IMR-90 (cell line): ENCODE measurements at regions not wholly inside any gene's neighbourhood (a gene's known extent, or its start where the extent isn't known, plus 50 kb on each side); places are given as distances from the start of the nearest gene placed in this dataset.

Experiments
- ATAC-seq: fragments of 200-7000 bp; cut with Tn5 transposase; 2 replicates; pipeline ENCODE4 v1.9.1; 2020; ENCODE audit warnings: low read depth, mild to moderate bottlenecking, moderate library complexity
- BruUV-seq: library from RNA; stranded (reverse); fragments of 400-500 nt; replicated peaks from 2 replicates; lab custom pipeline; 2021; lab: Mats Ljungman, UMichigan
- CTCF ChIA-PET: fragments of 300-600 bp; formaldehyde crosslinking; extraction: SDS; loops from one replicate; lab custom pipeline; 2021; ENCODE audit warnings: antibody characterized with exemption; lab: Yijun Ruan, JAX
- POLR2A ChIA-PET: fragments of 300-600 bp; sonication (Branson Sonifier 250); formaldehyde crosslinking; loops from one replicate; lab custom pipeline; 2022; ENCODE audit warnings: antibody characterized with exemption; ENCODE audit not compliant: unreplicated experiment; lab: Charles Lee
- DNase-seq: peaks from one replicate; pipeline ENCODE4 v3.0.0; 2013
- H2AFZ ChIP-seq: replicated peaks from 2 replicates; pipeline ENCODE3; 2013; ENCODE audit warnings: low read length, mild to moderate bottlenecking; ENCODE audit not compliant: poor library complexity
- H2AK5ac ChIP-seq: 2 replicates; pipeline ENCODE4 v1.6.1; 2013; ENCODE audit warnings: low read depth, low read length, inconsistent platforms
- H2AK9ac ChIP-seq: replicated peaks from 2 replicates; pipeline ENCODE3; 2013; ENCODE audit warnings: mild to moderate bottlenecking, low read depth, low read length, moderate library complexity; ENCODE audit not compliant: poor library complexity
- H2BK120ac ChIP-seq: 2 replicates; pipeline ENCODE4 v1.6.1; 2013; ENCODE audit warnings: low read depth, low read length, inconsistent platforms
- H2BK15ac ChIP-seq: 3 replicates; pipeline ENCODE4 v1.6.1; 2013; ENCODE audit warnings: low read depth, low read length, inconsistent platforms
- H2BK20ac ChIP-seq: 2 replicates; pipeline ENCODE4 v1.6.1; 2013; ENCODE audit warnings: low read depth, mild to moderate bottlenecking, inconsistent platforms, low read length, moderate library complexity
- H2BK5ac ChIP-seq: 2 replicates; pipeline ENCODE4 v1.6.1; 2013; ENCODE audit warnings: mild to moderate bottlenecking, low read depth, low read length, inconsistent platforms; ENCODE audit not compliant: poor library complexity, severe bottlenecking
- H3K14ac ChIP-seq: replicated peaks from 2 replicates; pipeline ENCODE4 v1.6.1; 2013; ENCODE audit warnings: low read depth, low read length, inconsistent platforms
- H3K18ac ChIP-seq: 2 replicates; pipeline ENCODE4 v1.6.1; 2013; ENCODE audit warnings: low read depth, low read length, control low read depth
- H3K23ac ChIP-seq: 2 replicates; pipeline ENCODE4 v1.6.1; 2013; ENCODE audit warnings: low read depth, low read length, inconsistent platforms
- H3K27ac ChIP-seq: 2 replicates; pipeline ENCODE4 v1.5.1; 2013; ENCODE audit warnings: mild to moderate bottlenecking, control low read depth, low read length; ENCODE audit not compliant: insufficient read depth
- H3K27me3 ChIP-seq: 2 replicates; pipeline ENCODE4 v1.6.1; 2013; ENCODE audit warnings: low read length; ENCODE audit not compliant: control insufficient read depth, insufficient read depth
- H3K36me3 ChIP-seq: 2 replicates; pipeline ENCODE4 v1.6.1; 2013; ENCODE audit warnings: low read length, mixed read lengths; ENCODE audit not compliant: control insufficient read depth, insufficient read depth
- H3K4ac ChIP-seq: 2 replicates; pipeline ENCODE4 v1.6.1; 2013; ENCODE audit warnings: low read depth, low read length, inconsistent platforms
- H3K4me1 ChIP-seq: 2 replicates; pipeline ENCODE4 v1.6.1; 2013; ENCODE audit warnings: low read length, mixed read lengths; ENCODE audit not compliant: control insufficient read depth, insufficient read depth
- H3K4me2 ChIP-seq: 2 replicates; pipeline ENCODE4 v1.6.1; 2013; ENCODE audit warnings: low read depth, mild to moderate bottlenecking, control low read depth, low read length, moderate library complexity
- H3K4me3 ChIP-seq: 2 replicates; pipeline ENCODE4 v1.5.1; 2013; ENCODE audit warnings: low read depth, mild to moderate bottlenecking, control low read depth, low read length, moderate library complexity; ENCODE audit not compliant: insufficient read depth
- H3K56ac ChIP-seq: 2 replicates; pipeline ENCODE4 v1.6.1; 2013; ENCODE audit warnings: low read length, inconsistent platforms; ENCODE audit not compliant: insufficient read depth; ENCODE audit errors: extremely low read depth
- H3K79me1 ChIP-seq, 2 experiments: 2 replicates each; pipeline ENCODE4 v1.6.1; 2013; ENCODE audit warnings: low read length in 2 of 2, inconsistent platforms in 1 of 2, low read depth in 1 of 2
- H3K9ac ChIP-seq: 2 replicates; pipeline ENCODE4 v1.6.1; 2013; ENCODE audit warnings: low read depth, low read length, control low read depth
- H3K9me1 ChIP-seq: 2 replicates; pipeline ENCODE4 v1.6.1; 2013; ENCODE audit warnings: low read length, inconsistent platforms; ENCODE audit not compliant: insufficient read depth
- H3K9me3 ChIP-seq: 2 replicates; pipeline ENCODE4 v1.6.1; 2013; ENCODE audit warnings: low read length; ENCODE audit not compliant: control insufficient read depth, insufficient read depth
- H4K20me1 ChIP-seq: 2 replicates; pipeline ENCODE4 v1.6.1; 2013; ENCODE audit warnings: low read length, inconsistent platforms; ENCODE audit not compliant: insufficient read depth
- H4K5ac ChIP-seq: 2 replicates; pipeline ENCODE4 v1.6.1; 2013; ENCODE audit warnings: mild to moderate bottlenecking, low read depth, low read length, control low read depth
- H4K8ac ChIP-seq, 2 experiments: 2 replicates each; pipeline ENCODE4 v1.6.1; 2013; ENCODE audit warnings: low read depth in 2 of 2, low read length in 2 of 2, control low read depth in 1 of 2, inconsistent platforms in 1 of 2
- H4K91ac ChIP-seq: 2 replicates; pipeline ENCODE4 v1.6.1; 2013; ENCODE audit warnings: low read depth, low read length, inconsistent platforms; ENCODE audit not compliant: insufficient read depth
- SMC3 ChIP-seq: fragments of 150-350 bp; IDR thresholded peaks from 2 replicates; pipeline ENCODE4 v1.6.1; 2016; ENCODE audit warnings: low read depth, mild to moderate bottlenecking, antibody characterized with exemption, low read length, moderate library complexity
- WGBS, 2 experiments: methylation state at CpG; one replicate each; pipeline versions ENCODE4 v1.1.5 to v1.1.7; 2013; ENCODE audit warnings: missing lambda C conversion rate in 2 of 2; ENCODE audit not compliant: insufficient read length in 1 of 2; ENCODE audit errors: extremely low coverage in 2 of 2; 5-methylcytosine and 5-hydroxymethylcytosine counted together
- dilution Hi-C: fragments of 300-500 bp; cut with HindIII; formaldehyde crosslinking; loops from one replicate; pipeline ENCODE4 v1.14.3; 2018; ENCODE audit warnings: low sequenced_read_pairs; ENCODE audit not compliant: unreplicated experiment
- in situ Hi-C: fragments of 300-500 bp; cut with MboI; formaldehyde crosslinking; loops from 3 replicates; pipeline ENCODE4 v1.14.3; 2019; ENCODE audit warnings: low sequenced_read_pairs, inconsistent platforms, mixed read lengths
- intact Hi-C: fragments of 100-400 bp; cut with micrococcal nuclease; formaldehyde crosslinking; loops from 2 replicates; pipeline ENCODE4 v1.10.0; 2022
- TF ChIP-seq, protein P1 (sequence below): conservative IDR thresholded peaks from 2 replicates; pipeline ENCODE4 v1.5.1; 2012; ENCODE audit warnings: mild to moderate bottlenecking, low read depth, low read length, improper control_type of control experiment
- TF ChIP-seq, protein P2 (sequence below): fragments of 150-350 bp; IDR thresholded peaks from 2 replicates; pipeline ENCODE4 v1.6.1; 2016; ENCODE audit warnings: low read depth, mild to moderate bottlenecking, low read length, moderate library complexity, borderline replicate concordance

DNA sequence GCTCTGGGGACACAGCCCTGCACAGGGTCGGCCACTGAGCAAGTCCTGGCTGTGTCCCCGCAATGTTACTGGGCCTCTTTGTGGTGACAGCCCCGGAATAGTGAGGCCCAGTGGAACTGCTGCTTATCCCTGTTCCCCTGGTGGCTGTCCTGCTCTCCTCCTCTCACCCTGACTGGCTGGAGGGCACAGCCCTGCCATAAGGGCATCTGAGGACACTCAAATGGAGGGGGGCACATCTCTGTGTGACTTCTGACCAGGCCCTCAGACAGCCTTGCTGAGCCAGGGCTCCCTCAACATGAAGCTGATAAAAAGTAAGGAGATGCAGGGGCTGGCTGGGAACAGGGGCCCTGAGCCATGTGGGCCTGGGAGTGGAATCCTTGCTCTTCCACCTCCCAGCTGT, 127.4 kb upstream of the ATP2B2 start:
- no peak overlapping the region for H3K18ac ChIP-seq
- CTCF ChIA-PET = no interaction called here
- no peak overlapping the region for H2AFZ ChIP-seq
- no peaks in the 10 kb centered on the region for H3K9me1 ChIP-seq
- POLR2A ChIA-PET = no interaction called here
- H2AK5ac ChIP-seq = no peak overlapping the region
- DNase-seq (no peak), ATAC-seq (no peak)
- no peak overlapping the region for H3K4me2 ChIP-seq
- H3K4me3 ChIP-seq = no peak overlapping the region
- no peak overlapping the region for H2BK15ac ChIP-seq
- H3K27ac ChIP-seq = no peak overlapping the region
- H3K79me1 ChIP-seq = no peaks in the 10 kb centered on the region
- no peak overlapping the region for H3K9ac ChIP-seq
- no peak overlapping the region for H3K23ac ChIP-seq
- no peaks in the 10 kb centered on the region for H3K9me3 ChIP-seq
- in situ Hi-C loops (no loop called here), intact Hi-C loops (no loop called here), dilution Hi-C loops (no loop called here)
- H4K8ac ChIP-seq = no peak overlapping the region
- no peak overlapping the region for H2BK20ac ChIP-seq
- no peak overlapping the region for H4K91ac ChIP-seq
- BruUV-seq = no TSS peak
- WGBS, 2 experiments = no CpG with 5 or more reads among the region's 3 CpGs
- TF ChIP-seq, protein P1, sequence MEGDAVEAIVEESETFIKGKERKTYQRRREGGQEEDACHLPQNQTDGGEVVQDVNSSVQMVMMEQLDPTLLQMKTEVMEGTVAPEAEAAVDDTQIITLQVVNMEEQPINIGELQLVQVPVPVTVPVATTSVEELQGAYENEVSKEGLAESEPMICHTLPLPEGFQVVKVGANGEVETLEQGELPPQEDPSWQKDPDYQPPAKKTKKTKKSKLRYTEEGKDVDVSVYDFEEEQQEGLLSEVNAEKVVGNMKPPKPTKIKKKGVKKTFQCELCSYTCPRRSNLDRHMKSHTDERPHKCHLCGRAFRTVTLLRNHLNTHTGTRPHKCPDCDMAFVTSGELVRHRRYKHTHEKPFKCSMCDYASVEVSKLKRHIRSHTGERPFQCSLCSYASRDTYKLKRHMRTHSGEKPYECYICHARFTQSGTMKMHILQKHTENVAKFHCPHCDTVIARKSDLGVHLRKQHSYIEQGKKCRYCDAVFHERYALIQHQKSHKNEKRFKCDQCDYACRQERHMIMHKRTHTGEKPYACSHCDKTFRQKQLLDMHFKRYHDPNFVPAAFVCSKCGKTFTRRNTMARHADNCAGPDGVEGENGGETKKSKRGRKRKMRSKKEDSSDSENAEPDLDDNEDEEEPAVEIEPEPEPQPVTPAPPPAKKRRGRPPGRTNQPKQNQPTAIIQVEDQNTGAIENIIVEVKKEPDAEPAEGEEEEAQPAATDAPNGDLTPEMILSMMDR = no peak
- TF ChIP-seq, protein P2, sequence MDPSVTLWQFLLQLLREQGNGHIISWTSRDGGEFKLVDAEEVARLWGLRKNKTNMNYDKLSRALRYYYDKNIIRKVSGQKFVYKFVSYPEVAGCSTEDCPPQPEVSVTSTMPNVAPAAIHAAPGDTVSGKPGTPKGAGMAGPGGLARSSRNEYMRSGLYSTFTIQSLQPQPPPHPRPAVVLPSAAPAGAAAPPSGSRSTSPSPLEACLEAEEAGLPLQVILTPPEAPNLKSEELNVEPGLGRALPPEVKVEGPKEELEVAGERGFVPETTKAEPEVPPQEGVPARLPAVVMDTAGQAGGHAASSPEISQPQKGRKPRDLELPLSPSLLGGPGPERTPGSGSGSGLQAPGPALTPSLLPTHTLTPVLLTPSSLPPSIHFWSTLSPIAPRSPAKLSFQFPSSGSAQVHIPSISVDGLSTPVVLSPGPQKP = no peak
- no peak for TF ChIP-seq SMC3
- H3K4me1 ChIP-seq = no peaks in the 10 kb centered on the region
- H3K27me3 ChIP-seq = no peaks in the 10 kb centered on the region
- no peak overlapping the region for H4K5ac ChIP-seq
- no peaks in the 10 kb centered on the region for H3K36me3 ChIP-seq
- H2BK5ac ChIP-seq = no peak overlapping the region
- no peak overlapping the region for H2BK120ac ChIP-seq
- H3K4ac ChIP-seq = no peak overlapping the region
- no peak overlapping the region for H2AK9ac ChIP-seq
- no peaks in the 10 kb centered on the region for H4K20me1 ChIP-seq
- H3K56ac ChIP-seq = no peak overlapping the region
- no peak overlapping the region for H3K14ac ChIP-seq
